HL-60/S4 (cell line): ENCODE measurements at regions not wholly inside any gene's neighbourhood (a gene's known extent, or its start where the extent isn't known, plus 50 kb on each side); places are given as distances from the start of the nearest gene placed in this dataset.

Source experiments
- in situ Hi-C: fragments of 300-500 bp; cut with MboI; formaldehyde crosslinking; loops from 2 replicates; pipeline ENCODE4 v1.14.3; 2022; ENCODE audit warnings: low sequenced_read_pairs

GRCh38 chr4:107187091-107187490 is 151.0 kb upstream of the DKK2 start:
- in situ Hi-C loops = no loop called here

GRCh38 chr4:107183155-107183774 is 147.2 kb upstream of the DKK2 start:
- in situ Hi-C loops = no loop called here

GRCh38 chr4:107182347-107182746 is 146.2 kb upstream of the DKK2 start:
- in situ Hi-C loops = no loop called here

GRCh38 chr4:107166873-107167450 is 130.8 kb upstream of the DKK2 start:
- in situ Hi-C loops = no loop called here

- in situ Hi-C loops = no loop called here
Measured at GRCh38 chr4:107166181-107166580, 130.1 kb upstream of the DKK2 start.

GRCh38 chr4:107164962-107165475 is 128.9 kb upstream of the DKK2 start:
- in situ Hi-C loops = no loop called here

GRCh38 chr4:107156443-107156842 is 120.3 kb upstream of the DKK2 start:
- in situ Hi-C loops = no loop called here

- in situ Hi-C loops = no loop called here
Measured at GRCh38 chr4:107155366-107155765, 119.3 kb upstream of the DKK2 start.

GRCh38 chr4:107153956-107154355 is 117.8 kb upstream of the DKK2 start:
- in situ Hi-C loops = no loop called here

GRCh38 chr4:107153228-107153627 is 117.1 kb upstream of the DKK2 start:
- in situ Hi-C loops = no loop called here

- in situ Hi-C loops = no loop called here
Measured at GRCh38 chr4:107151173-107151572, 115.1 kb upstream of the DKK2 start.

- in situ Hi-C loops = no loop called here
Measured at GRCh38 chr4:107148904-107149303, 112.8 kb upstream of the DKK2 start.

- in situ Hi-C loops = no loop called here
Measured at GRCh38 chr4:107147873-107148272, 111.8 kb upstream of the DKK2 start.

GRCh38 chr4:107138433-107138832 is 102.3 kb upstream of the DKK2 start:
- in situ Hi-C loops = no loop called here

- in situ Hi-C loops = no loop called here
Measured at GRCh38 chr4:107133965-107134653, 98.0 kb upstream of the DKK2 start.

GRCh38 chr4:107131295-107131694 is 95.2 kb upstream of the DKK2 start:
- in situ Hi-C loops = no loop called here

GRCh38 chr4:107130157-107130556 is 94.0 kb upstream of the DKK2 start:
- in situ Hi-C loops = no loop called here

GRCh38 chr4:107129611-107130010 is 93.5 kb upstream of the DKK2 start:
- in situ Hi-C loops = no loop called here

GRCh38 chr4:107129076-107129475 is 93.0 kb upstream of the DKK2 start:
- in situ Hi-C loops = no loop called here

GRCh38 chr4:107128116-107128515 is 92.0 kb upstream of the DKK2 start:
- in situ Hi-C loops = no loop called here

- in situ Hi-C loops = no loop called here
Measured at GRCh38 chr4:107125496-107125895, 89.4 kb upstream of the DKK2 start.

GRCh38 chr4:107122736-107123135 is 86.6 kb upstream of the DKK2 start:
- in situ Hi-C loops = no loop called here
